DOHH2 (cell line): ENCODE measurements at regions not wholly inside any gene's neighbourhood (a gene's known extent, or its start where the extent isn't known, plus 50 kb on each side); places are given as distances from the start of the nearest gene placed in this dataset.

ENCODE experiments used
- H3F3A ChIP-seq: fragments of 200-600 bp; sonication (generic), shearing (Covaris generic); 2 replicates; pipeline ENCODE4 v1.6.0; 2016; ENCODE audit warnings: antibody characterized with exemption, mild to moderate bottlenecking; ENCODE audit not compliant: control insufficient read depth, insufficient read depth
- H3K27ac ChIP-seq: fragments of 200-600 bp; sonication (generic); 2 replicates; pipeline ENCODE4 v1.5.1; 2014; ENCODE audit warnings: low read depth, mild to moderate bottlenecking, low read length, moderate library complexity
- H3K27me3 ChIP-seq: fragments of 200-600 bp; sonication (generic); 2 replicates; pipeline ENCODE4 v1.6.1; 2014; ENCODE audit warnings: mild to moderate bottlenecking, low read length, mixed read lengths; ENCODE audit not compliant: control insufficient read depth
- H3K36me3 ChIP-seq: fragments of 200-600 bp; sonication (generic); 2 replicates; pipeline ENCODE4 v1.6.1; 2014; ENCODE audit warnings: mild to moderate bottlenecking, low read length, moderate library complexity, mixed read lengths; ENCODE audit not compliant: control insufficient read depth
- H3K4me1 ChIP-seq: fragments of 200-600 bp; sonication (generic); 2 replicates; pipeline ENCODE4 v1.6.1; 2014; ENCODE audit warnings: mild to moderate bottlenecking, low read length, mixed read lengths; ENCODE audit not compliant: control insufficient read depth
- H3K4me2 ChIP-seq: fragments of 200-600 bp; sonication (generic); 2 replicates; pipeline ENCODE4 v1.6.0; 2014; ENCODE audit warnings: mild to moderate bottlenecking, low read length, moderate library complexity
- H3K4me3 ChIP-seq: fragments of 200-600 bp; sonication (generic); 2 replicates; pipeline ENCODE4 v1.5.1; 2014; ENCODE audit warnings: mild to moderate bottlenecking, low read length, mixed read lengths
- H3K79me2 ChIP-seq: fragments of 200-600 bp; sonication (generic); 2 replicates; pipeline ENCODE4 v1.6.1; 2014; ENCODE audit warnings: mild to moderate bottlenecking, low read length, mixed read lengths; ENCODE audit not compliant: control insufficient read depth
- H3K9me2 ChIP-seq: fragments of 200-600 bp; sonication (generic); replicated peaks from 2 replicates; pipeline ENCODE4 v1.6.1; 2014; ENCODE audit warnings: mild to moderate bottlenecking, low read length, mixed read lengths; ENCODE audit not compliant: control insufficient read depth
- H3K9me3 ChIP-seq: fragments of 200-600 bp; sonication (generic); 2 replicates; pipeline ENCODE4 v1.6.1; 2014; ENCODE audit warnings: antibody characterized with exemption, low read length, mixed read lengths; ENCODE audit not compliant: control insufficient read depth, insufficient read depth
- H4K20me1 ChIP-seq: fragments of 200-600 bp; sonication (generic); 2 replicates; pipeline ENCODE4 v1.6.0; 2014; ENCODE audit warnings: low read depth, mild to moderate bottlenecking, antibody characterized with exemption, low read length, moderate library complexity; ENCODE audit not compliant: control insufficient read depth, insufficient read depth
- CTCF ChIP-seq: fragments of 200-600 bp; sonication (generic); IDR thresholded peaks from one replicate; pipeline ENCODE4 v1.5.1; 2014; ENCODE audit warnings: antibody characterized with exemption, mild to moderate bottlenecking, low read depth, low read length; ENCODE audit not compliant: poor library complexity, severe bottlenecking
- EZH2phosphoT487 ChIP-seq: fragments of 200-600 bp; sonication (generic); IDR thresholded peaks from 2 replicates; pipeline ENCODE4 v1.6.1; 2017; ENCODE audit warnings: borderline replicate concordance, mild to moderate bottlenecking, antibody characterized with exemption, low read length, moderate library complexity, mixed read lengths

DNA sequence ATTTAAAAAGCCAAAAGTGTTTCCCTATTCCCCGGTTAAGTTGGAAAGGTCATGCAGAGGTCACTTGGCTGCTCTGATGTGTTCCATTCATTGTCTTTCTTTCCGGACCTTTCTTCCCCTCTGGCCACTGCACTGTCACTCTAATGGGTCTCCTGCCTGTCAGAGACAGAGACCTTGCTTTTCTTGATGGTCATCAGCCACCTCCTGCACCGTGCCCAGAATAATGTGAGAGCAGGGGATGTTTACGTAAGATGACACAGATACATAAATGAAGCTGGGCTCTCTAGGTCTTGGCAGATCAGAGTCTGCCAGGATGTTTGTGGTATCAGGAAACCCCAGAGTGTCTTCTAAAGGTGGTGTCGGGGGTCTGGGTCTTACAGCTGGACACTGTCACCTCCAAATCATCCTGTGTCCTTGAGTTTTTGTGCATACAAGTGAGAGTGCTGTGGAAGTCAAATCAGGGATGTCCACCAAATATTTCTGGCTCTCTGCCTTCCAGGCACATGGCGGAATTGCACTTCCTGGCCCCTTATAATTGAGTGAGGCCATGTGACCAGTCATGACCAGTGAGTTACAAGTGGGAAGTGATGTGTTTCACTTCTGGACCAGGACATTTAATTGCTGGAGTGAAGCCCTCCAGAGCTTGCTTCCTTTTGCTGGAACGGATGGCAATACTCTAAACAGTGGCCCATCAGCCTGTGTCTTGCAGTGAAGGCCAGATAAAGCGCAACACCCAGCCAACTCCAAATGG is 130.6 kb upstream of the ATP6AP2 start:
- H3K79me2 ChIP-seq, result no peaks in the 10 kb centered on the region
- no peaks in the 10 kb centered on the region for H3K4me1 ChIP-seq
- H3K9me3 ChIP-seq, result no peaks in the 10 kb centered on the region
- H3K27me3 ChIP-seq, result no peaks in the 10 kb centered on the region
- no peaks in the 10 kb centered on the region for H3K36me3 ChIP-seq
- no peak overlapping the region for H3K27ac ChIP-seq
- H3K4me2 ChIP-seq, result no peak overlapping the region
- H3K4me3 ChIP-seq, result no peak overlapping the region
- H3K9me2 ChIP-seq, result no peaks in the 10 kb centered on the region
- no peaks in the 10 kb centered on the region for H4K20me1 ChIP-seq
- no peaks in the 10 kb centered on the region for H3F3A ChIP-seq
- no peak for TF ChIP-seq CTCF
- no peak for TF ChIP-seq EZH2phosphoT487

DNA sequence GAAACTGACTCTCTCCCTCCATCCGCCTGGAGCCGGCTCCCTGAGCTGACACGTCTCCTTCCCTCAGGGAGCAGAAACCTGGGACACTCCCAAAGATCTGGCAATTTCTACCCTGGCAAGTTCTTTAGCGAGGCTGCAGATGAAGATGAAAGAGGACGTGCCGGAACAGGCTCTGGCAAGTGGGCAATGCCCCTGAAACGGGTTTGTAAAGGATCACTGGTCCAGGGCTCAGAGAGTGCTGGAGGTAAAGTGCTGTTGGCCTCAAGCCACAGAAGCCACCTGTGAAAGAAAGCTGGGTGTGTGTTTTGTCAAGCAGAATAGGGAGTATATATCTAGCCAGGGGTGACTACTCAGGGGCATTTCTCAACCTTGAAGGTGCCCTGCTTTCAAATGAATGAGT is 131.4 kb upstream of the ATP6AP2 start:
- Histone ChIP-seq H4K20me1 (no peaks in the 10 kb centered on the region), H3K9me2 (no peaks in the 10 kb centered on the region), H3F3A (no peaks in the 10 kb centered on the region), H3K79me2 (no peaks in the 10 kb centered on the region), H3K4me3 (no peak overlapping the region), H3K27me3 (no peaks in the 10 kb centered on the region), H3K4me2 (no peak overlapping the region), H3K36me3 (no peaks in the 10 kb centered on the region), H3K4me1 (no peaks in the 10 kb centered on the region), H3K9me3 (no peaks in the 10 kb centered on the region), H3K27ac (no peak overlapping the region)
- TF ChIP-seq CTCF, result no peak
- TF ChIP-seq EZH2phosphoT487, result no peak

DNA sequence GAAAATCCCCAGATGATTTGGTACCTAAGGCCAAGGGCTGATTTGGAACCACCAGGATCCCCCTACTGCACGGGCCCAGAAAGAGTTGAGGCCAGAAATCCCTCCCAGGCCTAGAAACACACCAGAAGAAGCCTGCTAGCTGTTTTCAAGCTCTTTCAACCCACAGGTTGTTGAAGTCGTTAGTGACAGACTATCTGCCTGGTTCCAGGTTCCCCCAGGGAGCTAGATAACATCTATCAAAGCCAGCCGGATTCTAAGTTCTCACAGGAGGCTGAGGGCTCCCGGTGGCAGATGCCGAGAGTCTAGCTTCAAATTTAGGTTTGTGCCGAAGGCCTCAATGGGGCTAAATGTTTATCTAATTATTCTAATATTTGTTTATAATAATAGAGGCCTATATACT is 132.0 kb upstream of the ATP6AP2 start:
- H3K9me2 ChIP-seq, result no peaks in the 10 kb centered on the region
- no peaks in the 10 kb centered on the region for H3K9me3 ChIP-seq
- no peaks in the 10 kb centered on the region for H3K27me3 ChIP-seq
- H3K27ac ChIP-seq, result no peak overlapping the region
- no peak overlapping the region for H3K4me3 ChIP-seq
- no peaks in the 10 kb centered on the region for H4K20me1 ChIP-seq
- no peaks in the 10 kb centered on the region for H3F3A ChIP-seq
- H3K36me3 ChIP-seq, result no peaks in the 10 kb centered on the region
- H3K79me2 ChIP-seq, result no peaks in the 10 kb centered on the region
- H3K4me2 ChIP-seq, result no peak overlapping the region
- H3K4me1 ChIP-seq, result no peaks in the 10 kb centered on the region
- TF ChIP-seq EZH2phosphoT487, result no peak
- no peak for TF ChIP-seq CTCF
